Adrenal gland (tissue), 9 donors: ENCODE measurements at regions not wholly inside any gene's neighbourhood (a gene's known extent, or its start where the extent isn't known, plus 50 kb on each side); places are given as distances from the start of the nearest gene placed in this dataset.

Experiments
- DNase-seq, 7 donors: peaks; one replicate each; pipeline ENCODE4 v3.0.0-alpha.2; 2019 to 2020
- H3K27ac ChIP-seq, 5 donors: fragments of 200-600 bp; sonication (generic) in 4 of 5; 1 replicate in 3 of 5; 2 replicates in 2 of 5; pipeline versions ENCODE4 v1.5.1 to v1.8.0; 2016 to 2020; ENCODE audit warnings: mild to moderate bottlenecking in 1 of 5
- H3K27me3 ChIP-seq: fragments of 200-600 bp; 2 replicates; pipeline ENCODE4 v1.8.0; 2021
- H3K36me3 ChIP-seq, 2 donors: fragments of 200-600 bp; replicated peaks in 1 of 2; 1 replicate in 1 of 2; 2 replicates in 1 of 2; pipeline versions ENCODE4 v1.5.1 to v1.8.0; 2018 to 2022
- H3K4me1 ChIP-seq, 2 donors: fragments of 200-600 bp; replicated peaks in 1 of 2; 1 replicate in 1 of 2; 2 replicates in 1 of 2; pipeline versions ENCODE4 v1.5.1 to v1.8.0; 2018 to 2021
- H3K4me3 ChIP-seq, 4 donors: fragments of 200-600 bp; sonication (generic) in 3 of 4; one replicate each; pipeline ENCODE4 v1.5.1; 2016 to 2018
- H3K9me3 ChIP-seq, 3 donors: fragments of 200-600 bp; sonication (generic) in 1 of 3; replicated peaks in 1 of 3; 1 replicate in 2 of 3; 2 replicates in 1 of 3; pipeline versions ENCODE4 v1.5.1 to v1.8.0; 2016 to 2021
- POLR2A ChIP-seq, 2 donors: fragments of 450-650 bp; IDR thresholded peaks; one replicate each; pipeline ENCODE4 v1.6.1; 2017; ENCODE audit warnings: antibody characterized with exemption in 2 of 2, mild to moderate bottlenecking in 2 of 2, moderate library complexity in 1 of 2
- WGBS, 4 donors: extraction: QIAGEN DNeasy Blood & Tissue Kit in 2 of 4; methylation state at CpG; one replicate each; pipeline versions ENCODE4 v1.1.5 to v1.1.7; 2013 to 2017; 5-methylcytosine and 5-hydroxymethylcytosine counted together
- intact Hi-C, 2 donors: fragments of 100-400 bp; cut with DNase I; formaldehyde crosslinking; loops; one replicate each; pipeline versions ENCODE4 v1.14.1 to v1.15.0; 2022 to 2023
- TF ChIP-seq, protein P1 (sequence below), 6 experiments: fragments of 450-650 bp in 4 of 6; fragments of 200-600 bp in 2 of 6; sonication (generic) in 1 of 6; IDR thresholded peaks; 1 replicate in 5 of 6; 2 replicates in 1 of 6; pipeline versions ENCODE4 v1.5.1 to v1.8.0; 2016 to 2021; ENCODE audit warnings: antibody characterized with exemption in 6 of 6, mild to moderate bottlenecking in 2 of 6, moderate library complexity in 1 of 6
- donor health status: healthy with polysubstance abuse.
- donor health status: Bipolar disorder and iron deficiency.
- donor health status: DM: yes; HTN: yes; CAD: no.
- donor health status: DM: no; HTN: no; CAD: no.
- donor health status: DM: no; HTN: no; CAD: no.

DNA sequence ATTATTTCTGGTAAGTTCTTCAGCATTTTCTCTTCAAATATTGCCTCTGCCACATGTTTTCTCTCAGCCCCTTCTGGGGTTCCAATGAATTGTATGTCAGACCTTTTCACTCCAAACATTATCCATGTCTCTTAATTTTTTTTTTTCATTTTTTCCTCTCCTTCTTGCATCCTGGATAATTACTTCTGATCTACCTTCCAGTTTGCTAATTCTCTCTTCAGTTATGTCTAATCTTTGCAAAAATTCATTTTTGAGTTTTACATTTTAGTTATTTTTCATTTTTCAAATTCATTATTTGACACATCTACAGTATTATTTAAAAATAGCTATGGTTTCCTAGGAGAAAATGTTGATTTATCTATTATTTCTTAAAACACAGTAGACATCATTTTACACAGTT lies 271.7 kb downstream of the TFAP2B start:
- Histone ChIP-seq H3K27ac (no peak overlapping the region), H3K4me1 (no peaks in the 10 kb centered on the region), H3K4me3 (no peak overlapping the region), H3K27me3 (no peaks in the 10 kb centered on the region), H3K9me3 (peaks cover 0 to 5% (median 0%) of the 10 kb centered on the region in 3 donors), H3K36me3 (no peaks in the 10 kb centered on the region)
- TF ChIP-seq, protein P1, sequence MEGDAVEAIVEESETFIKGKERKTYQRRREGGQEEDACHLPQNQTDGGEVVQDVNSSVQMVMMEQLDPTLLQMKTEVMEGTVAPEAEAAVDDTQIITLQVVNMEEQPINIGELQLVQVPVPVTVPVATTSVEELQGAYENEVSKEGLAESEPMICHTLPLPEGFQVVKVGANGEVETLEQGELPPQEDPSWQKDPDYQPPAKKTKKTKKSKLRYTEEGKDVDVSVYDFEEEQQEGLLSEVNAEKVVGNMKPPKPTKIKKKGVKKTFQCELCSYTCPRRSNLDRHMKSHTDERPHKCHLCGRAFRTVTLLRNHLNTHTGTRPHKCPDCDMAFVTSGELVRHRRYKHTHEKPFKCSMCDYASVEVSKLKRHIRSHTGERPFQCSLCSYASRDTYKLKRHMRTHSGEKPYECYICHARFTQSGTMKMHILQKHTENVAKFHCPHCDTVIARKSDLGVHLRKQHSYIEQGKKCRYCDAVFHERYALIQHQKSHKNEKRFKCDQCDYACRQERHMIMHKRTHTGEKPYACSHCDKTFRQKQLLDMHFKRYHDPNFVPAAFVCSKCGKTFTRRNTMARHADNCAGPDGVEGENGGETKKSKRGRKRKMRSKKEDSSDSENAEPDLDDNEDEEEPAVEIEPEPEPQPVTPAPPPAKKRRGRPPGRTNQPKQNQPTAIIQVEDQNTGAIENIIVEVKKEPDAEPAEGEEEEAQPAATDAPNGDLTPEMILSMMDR (IDR thresholded peaks at IDR 0.05): no peak
- no peak for TF ChIP-seq POLR2A (IDR thresholded peaks at IDR 0.05)
- intact Hi-C loops: no loop called here
- no peak for DNase-seq

DNA sequence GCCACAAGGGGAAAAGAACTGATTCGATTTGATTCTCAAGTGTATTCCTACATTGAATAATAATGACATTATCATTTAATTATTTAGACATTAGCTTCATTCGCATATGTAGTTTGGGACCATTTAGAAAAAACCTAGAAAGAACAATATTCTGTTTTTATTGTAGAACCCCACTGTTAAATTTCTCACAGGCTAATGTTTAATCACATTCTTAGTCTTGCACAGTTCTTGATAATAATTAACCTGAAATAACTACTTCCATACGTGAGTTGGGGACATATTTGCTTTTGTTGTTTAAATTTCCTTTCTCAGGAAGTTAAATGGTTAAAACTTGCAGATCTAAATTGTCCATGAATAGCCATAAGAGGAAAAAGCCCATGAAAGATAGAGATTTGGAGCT lies 275.2 kb downstream of the TFAP2B start:
- no peak for TF ChIP-seq POLR2A (IDR thresholded peaks at IDR 0.05)
- TF ChIP-seq, protein P1 (IDR thresholded peaks at IDR 0.05): no peak
- DNase-seq: no peak
- H3K36me3 ChIP-seq: no peaks in the 10 kb centered on the region
- H3K4me3 ChIP-seq: no peak overlapping the region
- H3K27ac ChIP-seq: no peak overlapping the region
- H3K4me1 ChIP-seq: no peaks in the 10 kb centered on the region
- H3K27me3 ChIP-seq: no peaks in the 10 kb centered on the region
- WGBS, 4 donors: 63 to 71% (median 67%) methylated on average over 3 of the region's 3 CpGs
- peaks cover 0 to 5% (median 0%) of the 10 kb centered on the region in 3 donors for H3K9me3 ChIP-seq
- intact Hi-C loops: no loop called here

DNA sequence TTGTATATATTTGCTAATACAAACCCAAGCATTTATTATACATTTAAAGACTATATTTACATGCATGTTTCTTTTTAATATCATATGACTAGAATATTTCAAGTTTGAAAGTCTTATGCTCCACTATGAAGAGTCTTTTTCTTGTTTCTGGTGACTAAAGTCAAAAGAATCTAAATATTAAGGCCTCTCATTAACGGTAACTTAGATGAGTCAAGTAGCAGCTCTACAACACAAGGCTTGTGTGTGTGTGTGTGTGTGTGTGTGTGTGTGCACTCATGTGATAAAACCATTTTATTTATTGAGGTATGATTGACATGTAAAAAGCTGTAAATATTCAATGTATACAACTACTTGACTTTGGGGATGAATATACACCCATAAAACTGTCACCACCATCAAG lies 275.6 kb downstream of the TFAP2B start:
- Histone ChIP-seq H3K27me3 (no peaks in the 10 kb centered on the region), H3K36me3 (no peaks in the 10 kb centered on the region), H3K4me3 (no peak overlapping the region), H3K4me1 (no peaks in the 10 kb centered on the region), H3K27ac (no peak overlapping the region), H3K9me3 (peaks cover 0 to 5% (median 0%) of the 10 kb centered on the region in 3 donors)
- no peak for DNase-seq
- 83 to 97% (median 90%) methylated on average over 1 of the region's 1 CpG for WGBS, 4 donors
- intact Hi-C loops: no loop called here
- TF ChIP-seq, protein P1 (IDR thresholded peaks at IDR 0.05): no peak
- no peak for TF ChIP-seq POLR2A (IDR thresholded peaks at IDR 0.05)

DNA sequence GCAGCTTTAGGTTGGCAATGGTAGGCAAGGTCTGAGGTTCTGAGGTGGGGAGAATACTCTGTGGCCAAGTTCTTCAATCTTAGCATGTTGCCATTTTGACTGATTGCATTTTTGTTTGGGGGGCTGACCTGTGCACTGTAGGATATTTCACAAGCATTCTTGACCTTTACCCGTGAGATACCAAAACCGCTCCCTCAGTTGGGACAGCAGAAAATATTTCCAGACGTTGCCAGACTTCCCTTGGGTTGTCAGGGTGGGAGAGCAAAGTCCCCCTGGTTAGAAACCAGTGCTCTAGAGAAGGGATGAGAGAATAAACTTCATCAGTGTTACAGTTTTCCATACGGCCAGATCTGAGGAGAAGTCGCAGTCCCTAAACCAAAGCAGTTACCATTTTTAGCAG lies 279.6 kb downstream of the TFAP2B start:
- no peak for TF ChIP-seq POLR2A (IDR thresholded peaks at IDR 0.05)
- TF ChIP-seq, protein P1 (IDR thresholded peaks at IDR 0.05): no peak
- Histone ChIP-seq H3K9me3 (no peaks in the 10 kb centered on the region), H3K4me1 (no peaks in the 10 kb centered on the region), H3K27ac (no peak overlapping the region), H3K27me3 (no peaks in the 10 kb centered on the region), H3K4me3 (no peak overlapping the region), H3K36me3 (no peaks in the 10 kb centered on the region)
- intact Hi-C loops: no loop called here
- WGBS, 4 donors: 49 to 64% (median 50%) methylated on average over 5 of the region's 5 CpGs
- no peak for DNase-seq
